Liver (tissue), 8 donors: ENCODE measurements at regions not wholly inside any gene's neighbourhood (a gene's known extent, or its start where the extent isn't known, plus 50 kb on each side); places are given as distances from the start of the nearest gene placed in this dataset.
A peak's percentile ranks its signal among the peaks of the same experiment; 100 is the strongest.

Source experiments
- DNase-seq: peaks from one replicate; pipeline ENCODE4 v3.0.0-alpha.2; 2017; ENCODE audit warnings: low spot score
- H3K27ac ChIP-seq, 2 donors: one replicate each; pipeline ENCODE4 v1.7.0; 2013; ENCODE audit warnings: inconsistent platforms in 2 of 2, low read length in 2 of 2, control low read depth in 1 of 2, low read depth in 1 of 2, mild to moderate bottlenecking in 1 of 2
- H3K27me3 ChIP-seq, 4 donors: one replicate each; pipeline versions ENCODE4 v1.6.1 to v1.7.0; 2013; ENCODE audit warnings: low read length in 3 of 4, inconsistent platforms in 1 of 4, mild to moderate bottlenecking in 1 of 4, moderate library complexity in 1 of 4; ENCODE audit not compliant: control insufficient read depth in 4 of 4, insufficient read depth in 4 of 4
- H3K36me3 ChIP-seq, 4 donors: one replicate each; pipeline versions ENCODE4 v1.6.1 to v1.7.0; 2013; ENCODE audit warnings: low read length in 3 of 4, mild to moderate bottlenecking in 3 of 4, low read depth in 1 of 4, moderate library complexity in 1 of 4; ENCODE audit not compliant: control insufficient read depth in 4 of 4, insufficient read depth in 3 of 4
- H3K4me1 ChIP-seq, 4 donors: one replicate each; pipeline versions ENCODE4 v1.6.1 to v1.7.0; 2013; ENCODE audit warnings: low read length in 3 of 4, mild to moderate bottlenecking in 3 of 4, moderate library complexity in 1 of 4; ENCODE audit not compliant: control insufficient read depth in 4 of 4, insufficient read depth in 4 of 4
- H3K4me3 ChIP-seq, 3 donors: one replicate each; pipeline versions ENCODE4 v1.6.1 to v1.7.0; 2013; ENCODE audit warnings: low read length in 3 of 3, control low read depth in 1 of 3, low read depth in 1 of 3, mild to moderate bottlenecking in 1 of 3
- H3K9ac ChIP-seq, 2 donors: one replicate each; pipeline ENCODE4 v1.7.0; 2013; ENCODE audit warnings: low read length in 2 of 2, mild to moderate bottlenecking in 2 of 2, moderate library complexity in 2 of 2, control low read depth in 1 of 2, low read depth in 1 of 2
- H3K9me3 ChIP-seq, 4 donors: one replicate each; pipeline versions ENCODE4 v1.6.1 to v1.7.0; 2013; ENCODE audit warnings: low read length in 3 of 4; ENCODE audit not compliant: control insufficient read depth in 4 of 4
- ATF3 ChIP-seq: IDR thresholded peaks from 2 replicates; pipeline ENCODE4 v1.6.1; 2016; ENCODE audit warnings: antibody characterized with exemption
- CTCF ChIP-seq: fragments of 150-350 bp; IDR thresholded peaks from 2 replicates; pipeline ENCODE4 v1.5.1; 2017; ENCODE audit warnings: improper control_type of control experiment, low read depth, low read length; ENCODE audit not compliant: missing input control
- EGR1 ChIP-seq, 2 donors: IDR thresholded peaks; 2 replicates each; pipeline ENCODE4 v1.6.1; 2016 to 2018; ENCODE audit warnings: antibody characterized with exemption in 2 of 2, low read depth in 2 of 2
- FOXA1 ChIP-seq: IDR thresholded peaks from 2 replicates; pipeline ENCODE4 v1.6.1; 2016; ENCODE audit warnings: antibody characterized with exemption
- FOXA2 ChIP-seq: IDR thresholded peaks from 2 replicates; pipeline ENCODE4 v1.6.1; 2016; ENCODE audit warnings: antibody characterized with exemption
- GABPA ChIP-seq, 2 donors: IDR thresholded peaks in 1 of 2; conservative IDR thresholded peaks in 1 of 2; 2 replicates each; pipeline ENCODE4 v1.6.1; 2016; ENCODE audit warnings: antibody characterized with exemption in 2 of 2, mild to moderate bottlenecking in 1 of 2, moderate library complexity in 1 of 2
- HNF4A ChIP-seq, 2 donors: conservative IDR thresholded peaks; 2 replicates each; pipeline ENCODE4 v1.6.1; 2016; ENCODE audit warnings: antibody characterized with exemption in 2 of 2, mild to moderate bottlenecking in 2 of 2
- HNF4G ChIP-seq: IDR thresholded peaks from 2 replicates; pipeline ENCODE4 v1.6.1; 2016; ENCODE audit warnings: antibody characterized with exemption
- JUND ChIP-seq, 2 donors: IDR thresholded peaks; 2 replicates each; pipeline ENCODE4 v1.6.1; 2016; ENCODE audit warnings: antibody characterized with exemption in 2 of 2
- MAX ChIP-seq: IDR thresholded peaks from 2 replicates; pipeline ENCODE4 v1.6.1; 2016; ENCODE audit warnings: antibody characterized with exemption
- NR2F2 ChIP-seq: IDR thresholded peaks from 2 replicates; pipeline ENCODE4 v1.6.1; 2016; ENCODE audit warnings: antibody characterized with exemption
- RAD21 ChIP-seq, 2 donors: IDR thresholded peaks; 2 replicates each; pipeline ENCODE4 v1.6.1; 2016; ENCODE audit warnings: antibody characterized with exemption in 2 of 2, mild to moderate bottlenecking in 2 of 2
- REST ChIP-seq: IDR thresholded peaks from 2 replicates; pipeline ENCODE4 v1.6.1; 2016; ENCODE audit warnings: antibody characterized with exemption, mild to moderate bottlenecking
- RXRA ChIP-seq, 2 donors: IDR thresholded peaks; 2 replicates each; pipeline ENCODE4 v1.6.1; 2017 to 2018; ENCODE audit warnings: antibody characterized with exemption in 2 of 2, mild to moderate bottlenecking in 1 of 2
- SP1 ChIP-seq: IDR thresholded peaks from 2 replicates; pipeline ENCODE4 v1.6.1; 2018; ENCODE audit warnings: antibody characterized with exemption, mild to moderate bottlenecking
- TAF1 ChIP-seq: conservative IDR thresholded peaks from 2 replicates; pipeline ENCODE4 v1.6.1; 2016; ENCODE audit warnings: antibody characterized with exemption, mild to moderate bottlenecking
- YY1 ChIP-seq: IDR thresholded peaks from 2 replicates; pipeline ENCODE4 v1.6.1; 2016; ENCODE audit warnings: antibody characterized with exemption, mild to moderate bottlenecking
- ZBTB33 ChIP-seq: IDR thresholded peaks from 2 replicates; pipeline ENCODE4 v1.6.1; 2016; ENCODE audit warnings: antibody characterized with exemption
- WGBS: extraction: QIAGEN DNeasy Blood & Tissue Kit; methylation state at CpG from one replicate; pipeline ENCODE4 v1.1.7; 2013; 5-methylcytosine and 5-hydroxymethylcytosine counted together
- donor health status: healthy.
- donor health status: healthy.
- donor health status: healthy.
- donor health status: healthy.
- donor health status: healthy.

- H3K27me3 ChIP-seq = no peaks in the 10 kb centered on the region
- H3K4me3 ChIP-seq = no peak overlapping the region
- H3K27ac ChIP-seq = peak overlapping the region; percentile 12 to 29
- H3K9ac ChIP-seq = no peak overlapping the region
- WGBS = 81% methylated on average over 17 of the region's 17 CpGs
- no peaks in the 10 kb centered on the region for H3K9me3 ChIP-seq
- H3K4me1 ChIP-seq = peaks cover 3 to 21% (median 11%) of the 10 kb centered on the region in 4 donors
- peak; percentile 27 for TF ChIP-seq CTCF
- no peak for TF ChIP-seq TAF1
- no peak for TF ChIP-seq NR2F2
- TF ChIP-seq SP1 = no peak
- no peak for TF ChIP-seq YY1
- no peak for TF ChIP-seq HNF4A (conservative IDR thresholded peaks at IDR 0.05)
- no peak for TF ChIP-seq HNF4G
- no peak for TF ChIP-seq ATF3
- TF ChIP-seq JUND (IDR thresholded peaks at IDR 0.05) = no peak
- TF ChIP-seq RAD21 (IDR thresholded peaks at IDR 0.05) = peak in 1 of 2 donors; percentile 55
- peak; percentile 72 for DNase-seq
- H3K36me3 ChIP-seq = no peaks in the 10 kb centered on the region
Observed at GRCh38 chr16:85491058-85491771, 121.9 kb upstream of the GSE1 start.

GRCh38 chr16:85491798-85492294 is 121.3 kb upstream of the GSE1 start:
- TF ChIP-seq REST (peak; percentile 56), FOXA1 (no peak), GABPA (IDR thresholded peaks at IDR 0.05 in 1 of 2, conservative IDR thresholded peaks at IDR 0.05 in 1 of 2) (no peak), SP1 (peak; percentile 52), EGR1 (IDR thresholded peaks at IDR 0.05; ENCODE audit: low read depth in 2 of 2) (no peak), TAF1 (no peak), CTCF (no peak), HNF4G (no peak), ZBTB33 (no peak), RXRA (IDR thresholded peaks at IDR 0.05) (peak; percentile 44 to 64), MAX (no peak), FOXA2 (no peak), JUND (IDR thresholded peaks at IDR 0.05) (no peak), NR2F2 (no peak), YY1 (no peak), ATF3 (no peak), HNF4A (conservative IDR thresholded peaks at IDR 0.05) (peak in 1 of 2 donors; percentile 17), RAD21 (IDR thresholded peaks at IDR 0.05) (peak; percentile 43 to 59)
- H3K27ac ChIP-seq = peak overlapping the region; percentile 12 to 29

More at GRCh38 chr16:85491798-85492294, 121.3 kb upstream of the GSE1 start:
- H3K4me1 ChIP-seq = peaks cover 3 to 21% (median 11%) of the 10 kb centered on the region in 4 donors
- H3K36me3 ChIP-seq = no peaks in the 10 kb centered on the region
- H3K9me3 ChIP-seq = no peaks in the 10 kb centered on the region
- no peaks in the 10 kb centered on the region for H3K27me3 ChIP-seq
- no peak for DNase-seq
- H3K9ac ChIP-seq = no peak overlapping the region
- WGBS = 21% methylated on average over 17 of the region's 17 CpGs
- no peak overlapping the region for H3K4me3 ChIP-seq
